ENCODE measurements at regions not wholly inside any gene's neighbourhood (a gene's known extent, or its start where the extent isn't known, plus 50 kb on each side); places are given as distances from the start of the nearest gene placed in this dataset.

DNA sequence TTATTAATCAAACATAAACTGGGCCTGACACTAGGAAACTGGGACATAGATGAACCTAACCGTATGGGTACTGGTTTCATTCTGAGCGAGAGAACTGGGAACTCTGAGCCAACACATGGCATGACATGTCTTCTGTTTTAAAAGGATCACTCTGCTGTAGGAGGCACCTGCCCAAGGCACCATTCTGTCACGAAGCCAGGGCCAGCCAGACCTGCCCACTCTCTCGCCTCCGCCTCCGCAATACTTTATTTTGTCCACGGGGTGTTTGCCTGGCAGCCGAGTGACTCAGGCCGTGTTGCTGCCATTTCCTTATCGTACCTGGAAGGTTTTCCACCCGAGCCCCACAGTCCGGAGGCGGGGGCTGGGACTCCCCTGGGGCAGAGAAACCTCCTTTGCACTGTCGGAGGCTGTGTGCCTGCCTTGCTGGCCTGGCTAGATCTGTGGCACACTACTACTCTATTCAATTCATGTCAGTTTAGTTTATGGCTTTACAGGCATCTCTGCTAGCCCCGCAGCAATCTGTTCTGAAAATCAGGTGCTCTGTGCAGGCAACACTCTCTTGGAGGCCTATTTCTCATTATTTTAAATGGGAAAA, 120.4 kb upstream of the ACKR3 start:
- no CpG with 5 or more reads among the region's 15 CpGs for WGBS (ENCODE audit: extremely low coverage, insufficient coverage, insufficient read length)

DNA sequence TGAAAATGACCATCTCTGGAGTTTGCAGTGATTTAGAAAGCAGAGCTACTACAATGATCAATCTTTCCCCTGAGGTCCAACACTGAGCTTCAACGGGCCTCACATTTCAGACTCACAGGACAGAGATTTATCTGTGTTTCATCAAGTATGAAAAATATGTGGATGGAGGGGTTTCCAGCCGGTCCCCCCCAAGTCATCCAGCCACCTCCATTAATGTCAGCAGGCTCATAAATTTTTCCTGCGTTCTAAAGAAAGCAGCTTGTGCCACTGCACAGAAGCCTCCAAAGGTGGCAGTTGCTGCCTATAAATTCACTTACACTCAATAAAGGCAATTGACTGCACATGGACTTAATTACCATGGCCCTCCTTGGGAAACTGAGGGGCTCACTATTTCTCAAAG, 117.4 kb upstream of the ACKR3 start:
- Histone ChIP-seq H3K9ac (ENCODE audit: low read length) (no peak overlapping the region), H2BK12ac (ENCODE audit: low read length) (no peak overlapping the region), H3K14ac (ENCODE audit: low read length) (no peak overlapping the region), H3K18ac (ENCODE audit: low read length) (no peak overlapping the region), H4K12ac (ENCODE audit: low read depth, low read length) (no peak overlapping the region), H3K27ac (ENCODE audit: low read depth, low read length) (no peak overlapping the region), H3K36me3 (ENCODE audit: control insufficient read depth in 1 of 2, insufficient read depth in 2 of 2, low read length in 2 of 2) (peaks cover 0 to 2% of the 10 kb centered on the region in 2 experiments), H3K4me3 (ENCODE audit: low read depth, low read length) (no peak overlapping the region), H2AFZ (ENCODE audit: insufficient read depth, low read length, poor library complexity) (no peak overlapping the region), H4K8ac (ENCODE audit: low read depth, low read length) (no peak overlapping the region), H3K23ac (ENCODE audit: low read length) (no peak overlapping the region), H3K9me3 (ENCODE audit: insufficient read depth, low read depth, low read length) (no peaks in the 10 kb centered on the region), H2AK5ac (ENCODE audit: low read length) (no peak overlapping the region), H3K27me3 (ENCODE audit: insufficient read depth, low read length) (no peaks in the 10 kb centered on the region), H3K4me1 (ENCODE audit: control insufficient read depth in 1 of 2, insufficient read depth in 2 of 2, low read length in 2 of 2) (peaks cover 0 to 6% of the 10 kb centered on the region in 2 experiments), H3K79me1 (ENCODE audit: low read length) (no peaks in the 10 kb centered on the region), H2BK5ac (ENCODE audit: low read depth, low read length, poor library complexity) (no peak overlapping the region), H3K79me2 (ENCODE audit: control insufficient read depth, insufficient read depth, low read length, poor library complexity) (no peaks in the 10 kb centered on the region), H3K4ac (ENCODE audit: low read depth, low read length) (no peak overlapping the region), H3K4me2 (ENCODE audit: low read length) (no peak overlapping the region), H4K91ac (ENCODE audit: low read depth, low read length) (no peak overlapping the region), H2BK120ac (ENCODE audit: insufficient read depth, low read length, poor library complexity) (no peak overlapping the region)
- no peak for DNase-seq
- no CpG with 5 or more reads among the region's 3 CpGs for WGBS (ENCODE audit: extremely low coverage, insufficient coverage, insufficient read length)

More for the DNA sequence above, 120.4 kb upstream of the ACKR3 start:
- no peak overlapping the region for H3K14ac ChIP-seq (ENCODE audit: low read length)
- H3K27ac ChIP-seq (ENCODE audit: low read depth, low read length): no peak overlapping the region
- no peaks in the 10 kb centered on the region for H3K27me3 ChIP-seq (ENCODE audit: insufficient read depth, low read length)
- no peaks in the 10 kb centered on the region for H3K79me2 ChIP-seq (ENCODE audit: control insufficient read depth, insufficient read depth, low read length, poor library complexity)
- no peak overlapping the region for H2BK5ac ChIP-seq (ENCODE audit: low read depth, low read length, poor library complexity)
- no peak overlapping the region for H2BK120ac ChIP-seq (ENCODE audit: insufficient read depth, low read length, poor library complexity)
- DNase-seq: no peak
- no peak overlapping the region for H3K4ac ChIP-seq (ENCODE audit: low read depth, low read length)
- H4K12ac ChIP-seq (ENCODE audit: low read depth, low read length): peak overlapping the region; percentile 35
- H2BK12ac ChIP-seq (ENCODE audit: low read length): no peak overlapping the region
- H3K9ac ChIP-seq (ENCODE audit: low read length): no peak overlapping the region
- no peak overlapping the region for H3K23ac ChIP-seq (ENCODE audit: low read length)
- H3K79me1 ChIP-seq (ENCODE audit: low read length): no peaks in the 10 kb centered on the region
- no peak overlapping the region for H2AK5ac ChIP-seq (ENCODE audit: low read length)
- H2AFZ ChIP-seq (ENCODE audit: insufficient read depth, low read length, poor library complexity): no peak overlapping the region
- H3K4me3 ChIP-seq (ENCODE audit: low read depth, low read length): no peak overlapping the region
- no peaks in the 10 kb centered on the region for H3K9me3 ChIP-seq (ENCODE audit: insufficient read depth, low read depth, low read length)
- peaks cover 4 to 7% of the 10 kb centered on the region in 2 experiments for H3K36me3 ChIP-seq (ENCODE audit: control insufficient read depth in 1 of 2, insufficient read depth in 2 of 2, low read length in 2 of 2)
- H3K4me2 ChIP-seq (ENCODE audit: low read length): no peak overlapping the region
- H3K4me1 ChIP-seq (ENCODE audit: control insufficient read depth in 1 of 2, insufficient read depth in 2 of 2, low read length in 2 of 2): peaks cover 0 to 6% of the 10 kb centered on the region in 2 experiments
- no peak overlapping the region for H4K8ac ChIP-seq (ENCODE audit: low read depth, low read length)
- H4K91ac ChIP-seq (ENCODE audit: low read depth, low read length): no peak overlapping the region
- no peak overlapping the region for H3K18ac ChIP-seq (ENCODE audit: low read length)

DNA sequence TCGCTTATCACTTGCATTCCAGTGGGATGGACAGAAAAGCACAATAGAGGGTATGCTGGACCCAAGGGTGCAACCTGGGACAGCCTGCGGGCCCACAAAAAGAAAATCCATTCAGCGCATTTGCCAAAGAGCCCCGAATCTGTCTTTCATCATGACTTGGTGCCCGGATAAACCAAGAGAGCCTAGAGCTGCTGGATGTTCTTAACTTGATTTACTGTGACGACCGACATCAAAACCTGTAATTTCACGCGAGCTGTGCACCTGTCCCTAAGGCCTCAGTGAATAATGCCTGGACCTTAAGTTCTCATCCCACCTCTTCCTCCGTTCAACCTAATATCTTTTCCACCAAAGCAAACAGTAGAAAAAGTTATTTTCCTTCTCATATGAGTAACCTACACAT, 115.5 kb upstream of the ACKR3 start:
- H4K91ac ChIP-seq (ENCODE audit: low read depth, low read length): no peak overlapping the region
- no peak overlapping the region for H2BK5ac ChIP-seq (ENCODE audit: low read depth, low read length, poor library complexity)
- H3K23ac ChIP-seq (ENCODE audit: low read length): no peak overlapping the region
- no peaks in the 10 kb centered on the region for H3K9me3 ChIP-seq (ENCODE audit: insufficient read depth, low read depth, low read length)
- H3K79me2 ChIP-seq (ENCODE audit: control insufficient read depth, insufficient read depth, low read length, poor library complexity): no peaks in the 10 kb centered on the region
- peaks cover 0 to 6% of the 10 kb centered on the region in 2 experiments for H3K4me1 ChIP-seq (ENCODE audit: control insufficient read depth in 1 of 2, insufficient read depth in 2 of 2, low read length in 2 of 2)
- H3K4ac ChIP-seq (ENCODE audit: low read depth, low read length): no peak overlapping the region
- H3K14ac ChIP-seq (ENCODE audit: low read length): no peak overlapping the region
- no peak overlapping the region for H2BK12ac ChIP-seq (ENCODE audit: low read length)
- no peak overlapping the region for H3K27ac ChIP-seq (ENCODE audit: low read depth, low read length)
- no peak for DNase-seq
- no peak overlapping the region for H3K9ac ChIP-seq (ENCODE audit: low read length)
- H3K4me2 ChIP-seq (ENCODE audit: low read length): no peak overlapping the region
- no peak overlapping the region for H2AFZ ChIP-seq (ENCODE audit: insufficient read depth, low read length, poor library complexity)
- no peak overlapping the region for H4K8ac ChIP-seq (ENCODE audit: low read depth, low read length)
- no peaks in the 10 kb centered on the region for H3K79me1 ChIP-seq (ENCODE audit: low read length)
- H4K12ac ChIP-seq (ENCODE audit: low read depth, low read length): no peak overlapping the region
- no CpG with 5 or more reads among the region's 10 CpGs for WGBS (ENCODE audit: extremely low coverage, insufficient coverage, insufficient read length)
- no peak overlapping the region for H2AK5ac ChIP-seq (ENCODE audit: low read length)
- no peak overlapping the region for H3K4me3 ChIP-seq (ENCODE audit: low read depth, low read length)
- H3K18ac ChIP-seq (ENCODE audit: low read length): no peak overlapping the region
- no peak overlapping the region for H2BK120ac ChIP-seq (ENCODE audit: insufficient read depth, low read length, poor library complexity)
- no peaks in the 10 kb centered on the region for H3K27me3 ChIP-seq (ENCODE audit: insufficient read depth, low read length)
- H3K36me3 ChIP-seq (ENCODE audit: control insufficient read depth in 1 of 2, insufficient read depth in 2 of 2, low read length in 2 of 2): peaks cover 2 to 4% of the 10 kb centered on the region in 2 experiments

DNA sequence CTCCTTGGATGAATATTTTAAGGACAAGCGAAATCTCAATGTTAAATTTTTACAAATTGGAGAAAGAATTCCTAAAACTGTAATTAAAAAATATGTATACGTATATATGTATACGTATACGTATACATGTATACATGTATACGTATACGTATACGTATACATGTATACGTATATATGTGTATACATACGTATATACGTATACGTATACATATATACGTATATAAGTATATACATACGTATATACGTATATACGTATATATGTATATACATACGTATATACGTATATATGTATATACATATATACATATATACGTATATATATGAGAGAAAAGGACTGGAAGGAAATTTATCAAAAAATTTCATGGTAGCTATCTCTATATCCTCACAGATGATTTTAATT, 110.2 kb upstream of the ACKR3 start:
- H3K18ac ChIP-seq (ENCODE audit: low read length): no peak overlapping the region
- H4K8ac ChIP-seq (ENCODE audit: low read depth, low read length): no peak overlapping the region
- no peak overlapping the region for H3K4me3 ChIP-seq (ENCODE audit: low read depth, low read length)
- H2BK5ac ChIP-seq (ENCODE audit: low read depth, low read length, poor library complexity): no peak overlapping the region
- H3K23ac ChIP-seq (ENCODE audit: low read length): no peak overlapping the region
- WGBS (ENCODE audit: extremely low coverage, insufficient coverage, insufficient read length): no CpG with 5 or more reads among the region's 18 CpGs
- H2AK5ac ChIP-seq (ENCODE audit: low read length): no peak overlapping the region
- no peak overlapping the region for H3K27ac ChIP-seq (ENCODE audit: low read depth, low read length)
- no peaks in the 10 kb centered on the region for H3K27me3 ChIP-seq (ENCODE audit: insufficient read depth, low read length)
- H3K9me3 ChIP-seq (ENCODE audit: insufficient read depth, low read depth, low read length): peaks cover 3% of the 10 kb centered on the region
- no peak overlapping the region for H2BK12ac ChIP-seq (ENCODE audit: low read length)
- no peak overlapping the region for H3K4ac ChIP-seq (ENCODE audit: low read depth, low read length)
- no peak overlapping the region for H2AFZ ChIP-seq (ENCODE audit: insufficient read depth, low read length, poor library complexity)
- no peak overlapping the region for H2BK120ac ChIP-seq (ENCODE audit: insufficient read depth, low read length, poor library complexity)
- no peaks in the 10 kb centered on the region for H3K79me2 ChIP-seq (ENCODE audit: control insufficient read depth, insufficient read depth, low read length, poor library complexity)
- no peaks in the 10 kb centered on the region for H3K79me1 ChIP-seq (ENCODE audit: low read length)
- no peak overlapping the region for H4K91ac ChIP-seq (ENCODE audit: low read depth, low read length)
- H3K4me2 ChIP-seq (ENCODE audit: low read length): no peak overlapping the region
- H4K12ac ChIP-seq (ENCODE audit: low read depth, low read length): no peak overlapping the region
- DNase-seq: no peak
- no peak overlapping the region for H3K14ac ChIP-seq (ENCODE audit: low read length)
- H3K4me1 ChIP-seq (ENCODE audit: control insufficient read depth in 1 of 2, insufficient read depth in 2 of 2, low read length in 2 of 2): no peaks in the 10 kb centered on the region
- peaks cover 10 to 11% of the 10 kb centered on the region in 2 experiments for H3K36me3 ChIP-seq (ENCODE audit: control insufficient read depth in 1 of 2, insufficient read depth in 2 of 2, low read length in 2 of 2)
- H3K9ac ChIP-seq (ENCODE audit: low read length): no peak overlapping the region
